ENCODE measurements at regions not wholly inside any gene's neighbourhood (a gene's known extent, or its start where the extent isn't known, plus 50 kb on each side); places are given as distances from the start of the nearest gene placed in this dataset.

DNA sequence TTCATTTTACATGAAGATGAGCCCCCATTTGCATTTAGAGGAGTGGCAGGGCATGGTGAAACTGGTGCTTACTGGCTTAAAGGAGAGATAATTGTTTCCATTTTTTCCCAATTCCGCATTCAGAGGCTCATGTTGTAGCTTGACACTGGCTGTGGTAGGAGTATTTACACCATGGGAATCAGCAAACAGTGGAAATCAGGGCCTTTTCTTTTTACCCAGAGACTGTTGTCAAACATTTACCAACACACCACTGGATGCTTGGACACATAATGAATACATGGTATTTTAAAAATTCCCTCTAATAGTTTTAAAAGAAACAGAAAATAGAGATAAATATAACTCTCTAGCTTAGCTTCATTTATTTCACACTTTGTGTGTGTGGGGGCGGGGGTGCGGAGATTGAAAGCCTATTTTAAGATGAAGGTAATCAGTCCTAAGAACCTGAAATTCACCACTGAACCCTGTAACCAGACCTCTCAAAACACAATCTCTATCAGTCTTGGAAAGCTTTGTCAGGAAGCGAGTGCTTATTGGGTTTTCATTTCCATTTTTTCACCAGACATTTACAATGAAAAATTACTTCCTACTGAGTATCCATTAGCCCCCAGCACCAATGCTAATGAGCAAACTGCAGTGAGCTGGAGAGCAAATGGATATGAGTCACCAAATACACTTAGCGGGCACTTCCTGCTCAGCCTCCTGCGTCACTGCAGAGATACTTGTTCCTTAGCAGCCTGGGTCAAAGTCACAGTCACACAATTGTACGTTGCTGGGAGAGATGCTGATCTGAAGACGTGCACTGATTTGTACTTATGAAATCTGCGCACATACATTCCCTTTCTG is 532.0 kb downstream of the BCKDHB start:
- Histone ChIP-seq H3K4me3 (ENCODE audit: low read length in 2 of 2) (peak overlapping the region in 1 of 2 donors; percentile 6), H3K23ac (ENCODE audit: low read depth, low read length, poor library complexity) (no peak overlapping the region), H3K9me3 (replicated peaks in 1 of 2; ENCODE audit: control insufficient read depth in 2 of 2, insufficient read depth in 1 of 2, low read depth in 1 of 2, low read length in 2 of 2) (no peaks in the 10 kb centered on the region), H3K27ac (replicated peaks; ENCODE audit: low read length) (no peak overlapping the region), H3K18ac (ENCODE audit: low read length) (no peak overlapping the region), H3K27me3 (ENCODE audit: control insufficient read depth in 3 of 3, insufficient read depth in 3 of 3, low read depth in 1 of 3, low read length in 3 of 3) (no peaks in the 10 kb centered on the region), H2BK15ac (ENCODE audit: low read length) (no peak overlapping the region), H2AK5ac (ENCODE audit: low read depth, low read length) (no peak overlapping the region), H3K4me2 (ENCODE audit: insufficient read depth, low read length, poor library complexity, severe bottlenecking) (no peak overlapping the region), H3K36me3 (replicated peaks in 1 of 2; ENCODE audit: control insufficient read depth in 2 of 2, insufficient read depth in 2 of 2, low read length in 2 of 2) (no peaks in the 10 kb centered on the region), H3K79me1 (ENCODE audit: low read depth, low read length) (no peaks in the 10 kb centered on the region), H3K4me1 (ENCODE audit: control insufficient read depth in 2 of 2, insufficient read depth in 1 of 2, low read depth in 1 of 2, low read length in 2 of 2) (peaks cover 0 to 18% of the 10 kb centered on the region in 2 donors), H4K91ac (ENCODE audit: low read depth, low read length, poor library complexity) (no peak overlapping the region), H4K8ac (ENCODE audit: low read depth, low read length) (no peak overlapping the region), H3K4ac (ENCODE audit: low read length) (no peak overlapping the region), H2AFZ (ENCODE audit: low read length) (peak overlapping the region; percentile 83), H2BK12ac (ENCODE audit: low read length) (no peak overlapping the region), H3K9ac (ENCODE audit: low read depth, low read length, poor library complexity) (no peak overlapping the region), H2BK120ac (ENCODE audit: low read depth, low read length) (no peak overlapping the region), H2BK5ac (ENCODE audit: low read length) (no peak overlapping the region), H3K14ac (ENCODE audit: low read length) (no peak overlapping the region)
- no CpG with 5 or more reads among the region's 9 CpGs for WGBS, 2 donors (ENCODE audit: extremely low coverage in 2 of 2, insufficient read length in 2 of 2, insufficient replicate concordance in 1 of 2)
- no peak for DNase-seq (ENCODE audit: low spot score)

DNA sequence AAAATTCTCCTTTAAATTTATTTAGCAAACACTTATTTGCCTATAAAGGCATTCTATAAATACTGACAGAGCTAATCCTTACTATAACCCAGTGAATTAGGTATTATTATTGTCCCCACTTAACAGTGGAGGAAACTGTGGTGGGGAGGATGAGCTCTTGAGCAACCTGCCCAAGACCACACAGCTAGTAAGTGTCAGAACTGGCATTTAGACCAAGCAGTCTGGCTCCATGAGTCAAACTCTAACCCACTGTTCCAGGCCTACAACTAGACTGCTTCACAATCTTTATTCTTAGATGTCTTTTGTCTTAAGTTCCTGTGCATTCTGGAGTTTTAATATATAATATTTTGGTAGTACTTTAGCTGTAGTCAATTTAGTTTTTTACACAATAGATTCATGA is 530.8 kb downstream of the BCKDHB start:
- Histone ChIP-seq H3K4me2 (ENCODE audit: insufficient read depth, low read length, poor library complexity, severe bottlenecking) (no peak overlapping the region), H2AK5ac (ENCODE audit: low read depth, low read length) (no peak overlapping the region), H2BK15ac (ENCODE audit: low read length) (no peak overlapping the region), H3K36me3 (replicated peaks in 1 of 2; ENCODE audit: control insufficient read depth in 2 of 2, insufficient read depth in 2 of 2, low read length in 2 of 2) (no peaks in the 10 kb centered on the region), H3K23ac (ENCODE audit: low read depth, low read length, poor library complexity) (no peak overlapping the region), H3K9ac (ENCODE audit: low read depth, low read length, poor library complexity) (no peak overlapping the region), H3K4me1 (ENCODE audit: control insufficient read depth in 2 of 2, insufficient read depth in 1 of 2, low read depth in 1 of 2, low read length in 2 of 2) (peaks cover 0 to 18% of the 10 kb centered on the region in 2 donors), H3K9me3 (replicated peaks in 1 of 2; ENCODE audit: control insufficient read depth in 2 of 2, insufficient read depth in 1 of 2, low read depth in 1 of 2, low read length in 2 of 2) (no peaks in the 10 kb centered on the region), H4K8ac (ENCODE audit: low read depth, low read length) (no peak overlapping the region), H2BK120ac (ENCODE audit: low read depth, low read length) (no peak overlapping the region), H3K18ac (ENCODE audit: low read length) (no peak overlapping the region), H2BK5ac (ENCODE audit: low read length) (no peak overlapping the region), H3K79me1 (ENCODE audit: low read depth, low read length) (no peaks in the 10 kb centered on the region), H3K27me3 (ENCODE audit: control insufficient read depth in 3 of 3, insufficient read depth in 3 of 3, low read depth in 1 of 3, low read length in 3 of 3) (no peaks in the 10 kb centered on the region), H3K14ac (ENCODE audit: low read length) (no peak overlapping the region), H2BK12ac (ENCODE audit: low read length) (no peak overlapping the region), H3K4ac (ENCODE audit: low read length) (no peak overlapping the region), H4K91ac (ENCODE audit: low read depth, low read length, poor library complexity) (no peak overlapping the region), H2AFZ (ENCODE audit: low read length) (no peak overlapping the region), H3K27ac (replicated peaks; ENCODE audit: low read length) (no peak overlapping the region), H3K4me3 (ENCODE audit: low read length in 2 of 2) (no peak overlapping the region)
- DNase-seq (ENCODE audit: low spot score) = no peak

DNA sequence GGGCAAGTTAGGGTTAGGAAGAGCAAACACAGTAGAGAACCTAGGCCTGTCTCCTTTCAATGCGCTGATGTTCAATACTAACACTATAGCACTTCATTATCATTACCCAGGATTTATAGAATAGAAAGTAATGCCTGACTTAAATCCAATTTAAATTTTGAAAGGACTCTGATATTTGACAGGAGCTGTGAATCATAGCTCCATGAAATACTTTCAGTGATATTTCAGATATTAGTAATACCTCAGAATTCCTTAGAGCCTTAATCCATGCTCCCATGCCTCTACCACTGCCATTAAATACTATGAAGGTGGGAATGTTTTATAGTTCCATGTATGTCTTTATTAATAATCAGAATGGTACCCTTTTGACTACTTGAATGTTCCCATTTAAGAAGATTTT is 530.2 kb downstream of the BCKDHB start:
- no peaks in the 10 kb centered on the region for H3K27me3 ChIP-seq (ENCODE audit: control insufficient read depth in 3 of 3, insufficient read depth in 3 of 3, low read depth in 1 of 3, low read length in 3 of 3)
- no peak overlapping the region for H3K4ac ChIP-seq (ENCODE audit: low read length)
- H3K4me3 ChIP-seq (ENCODE audit: low read length in 2 of 2) = no peak overlapping the region
- no peak overlapping the region for H3K27ac ChIP-seq (replicated peaks; ENCODE audit: low read length)
- H3K36me3 ChIP-seq (replicated peaks in 1 of 2; ENCODE audit: control insufficient read depth in 2 of 2, insufficient read depth in 2 of 2, low read length in 2 of 2) = no peaks in the 10 kb centered on the region
- no peaks in the 10 kb centered on the region for H3K79me1 ChIP-seq (ENCODE audit: low read depth, low read length)
- no peak overlapping the region for H2BK12ac ChIP-seq (ENCODE audit: low read length)
- DNase-seq (ENCODE audit: low spot score) = no peak
- H2AK5ac ChIP-seq (ENCODE audit: low read depth, low read length) = no peak overlapping the region
- no peak overlapping the region for H3K18ac ChIP-seq (ENCODE audit: low read length)
- no CpG with 5 or more reads among the region's 1 CpG for WGBS, 2 donors (ENCODE audit: extremely low coverage in 2 of 2, insufficient read length in 2 of 2, insufficient replicate concordance in 1 of 2)
- H3K4me1 ChIP-seq (ENCODE audit: control insufficient read depth in 2 of 2, insufficient read depth in 1 of 2, low read depth in 1 of 2, low read length in 2 of 2) = peaks cover 0 to 18% of the 10 kb centered on the region in 2 donors
- no peak overlapping the region for H2BK120ac ChIP-seq (ENCODE audit: low read depth, low read length)
- no peak overlapping the region for H3K14ac ChIP-seq (ENCODE audit: low read length)
- H3K23ac ChIP-seq (ENCODE audit: low read depth, low read length, poor library complexity) = no peak overlapping the region
- no peak overlapping the region for H4K91ac ChIP-seq (ENCODE audit: low read depth, low read length, poor library complexity)
- H3K4me2 ChIP-seq (ENCODE audit: insufficient read depth, low read length, poor library complexity, severe bottlenecking) = no peak overlapping the region
- H2BK5ac ChIP-seq (ENCODE audit: low read length) = no peak overlapping the region
- no peak overlapping the region for H2BK15ac ChIP-seq (ENCODE audit: low read length)
- H4K8ac ChIP-seq (ENCODE audit: low read depth, low read length) = no peak overlapping the region
- H3K9me3 ChIP-seq (replicated peaks in 1 of 2; ENCODE audit: control insufficient read depth in 2 of 2, insufficient read depth in 1 of 2, low read depth in 1 of 2, low read length in 2 of 2) = no peaks in the 10 kb centered on the region
- H2AFZ ChIP-seq (ENCODE audit: low read length) = no peak overlapping the region
- H3K9ac ChIP-seq (ENCODE audit: low read depth, low read length, poor library complexity) = no peak overlapping the region

DNA sequence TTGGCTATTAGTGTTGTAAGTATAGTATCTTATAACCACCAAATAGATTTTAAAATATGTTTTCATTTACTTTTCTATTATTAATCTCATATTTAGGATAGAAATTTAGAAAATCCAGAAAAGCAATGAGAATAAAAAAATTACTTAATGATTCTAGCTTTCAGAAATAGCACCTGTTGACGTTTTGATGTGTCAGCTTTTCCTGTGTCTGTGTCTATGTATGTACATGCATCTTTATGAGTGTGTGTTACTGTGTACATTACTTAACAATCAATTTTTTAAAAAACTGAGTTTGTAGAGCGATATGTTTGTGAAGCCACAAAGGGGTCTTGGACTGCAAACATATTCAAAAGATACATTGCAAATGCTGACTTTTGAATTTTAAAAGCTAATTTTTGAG is 526.9 kb downstream of the BCKDHB start:
- H3K36me3 ChIP-seq (replicated peaks in 1 of 2; ENCODE audit: control insufficient read depth in 2 of 2, insufficient read depth in 2 of 2, low read length in 2 of 2) = no peaks in the 10 kb centered on the region
- no peak overlapping the region for H2AK5ac ChIP-seq (ENCODE audit: low read depth, low read length)
- no peak overlapping the region for H3K4ac ChIP-seq (ENCODE audit: low read length)
- no CpG with 5 or more reads among the region's 2 CpGs for WGBS, 2 donors (ENCODE audit: extremely low coverage in 2 of 2, insufficient read length in 2 of 2, insufficient replicate concordance in 1 of 2)
- H3K27ac ChIP-seq (replicated peaks; ENCODE audit: low read length) = no peak overlapping the region
- H3K27me3 ChIP-seq (ENCODE audit: control insufficient read depth in 3 of 3, insufficient read depth in 3 of 3, low read depth in 1 of 3, low read length in 3 of 3) = no peaks in the 10 kb centered on the region
- H2BK15ac ChIP-seq (ENCODE audit: low read length) = no peak overlapping the region
- H3K79me1 ChIP-seq (ENCODE audit: low read depth, low read length) = no peaks in the 10 kb centered on the region
- H4K8ac ChIP-seq (ENCODE audit: low read depth, low read length) = no peak overlapping the region
- H2BK120ac ChIP-seq (ENCODE audit: low read depth, low read length) = no peak overlapping the region
- H3K4me3 ChIP-seq (ENCODE audit: low read length in 2 of 2) = no peak overlapping the region
- H2BK5ac ChIP-seq (ENCODE audit: low read length) = no peak overlapping the region
- no peak overlapping the region for H3K14ac ChIP-seq (ENCODE audit: low read length)
- no peak overlapping the region for H2AFZ ChIP-seq (ENCODE audit: low read length)
- H3K9me3 ChIP-seq (replicated peaks in 1 of 2; ENCODE audit: control insufficient read depth in 2 of 2, insufficient read depth in 1 of 2, low read depth in 1 of 2, low read length in 2 of 2) = no peaks in the 10 kb centered on the region
- no peak overlapping the region for H3K9ac ChIP-seq (ENCODE audit: low read depth, low read length, poor library complexity)
- no peak for DNase-seq (ENCODE audit: low spot score)
- no peak overlapping the region for H4K91ac ChIP-seq (ENCODE audit: low read depth, low read length, poor library complexity)
- no peak overlapping the region for H3K23ac ChIP-seq (ENCODE audit: low read depth, low read length, poor library complexity)
- H3K18ac ChIP-seq (ENCODE audit: low read length) = no peak overlapping the region
- no peak overlapping the region for H2BK12ac ChIP-seq (ENCODE audit: low read length)
- peaks cover 0 to 4% of the 10 kb centered on the region in 2 donors for H3K4me1 ChIP-seq (ENCODE audit: control insufficient read depth in 2 of 2, insufficient read depth in 1 of 2, low read depth in 1 of 2, low read length in 2 of 2)
- H3K4me2 ChIP-seq (ENCODE audit: insufficient read depth, low read length, poor library complexity, severe bottlenecking) = no peak overlapping the region

Data from neuronal stem cell (in vitro differentiated cells).